ENCODE measurements at regions not wholly inside any gene's neighbourhood (a gene's known extent, or its start where the extent isn't known, plus 50 kb on each side); places are given as distances from the start of the nearest gene placed in this dataset.

- H3K27ac ChIP-seq, result no peak overlapping the region
- H3K36me3 ChIP-seq, result no peaks in the 10 kb centered on the region
- peaks cover 32% of the 10 kb centered on the region for H3K9me3 ChIP-seq
- no peak overlapping the region for H3K4me3 ChIP-seq
- no peaks in the 10 kb centered on the region for H3K4me1 ChIP-seq
- DNase-seq (no peak), ATAC-seq (no peak)
- TF ChIP-seq, protein P1, sequence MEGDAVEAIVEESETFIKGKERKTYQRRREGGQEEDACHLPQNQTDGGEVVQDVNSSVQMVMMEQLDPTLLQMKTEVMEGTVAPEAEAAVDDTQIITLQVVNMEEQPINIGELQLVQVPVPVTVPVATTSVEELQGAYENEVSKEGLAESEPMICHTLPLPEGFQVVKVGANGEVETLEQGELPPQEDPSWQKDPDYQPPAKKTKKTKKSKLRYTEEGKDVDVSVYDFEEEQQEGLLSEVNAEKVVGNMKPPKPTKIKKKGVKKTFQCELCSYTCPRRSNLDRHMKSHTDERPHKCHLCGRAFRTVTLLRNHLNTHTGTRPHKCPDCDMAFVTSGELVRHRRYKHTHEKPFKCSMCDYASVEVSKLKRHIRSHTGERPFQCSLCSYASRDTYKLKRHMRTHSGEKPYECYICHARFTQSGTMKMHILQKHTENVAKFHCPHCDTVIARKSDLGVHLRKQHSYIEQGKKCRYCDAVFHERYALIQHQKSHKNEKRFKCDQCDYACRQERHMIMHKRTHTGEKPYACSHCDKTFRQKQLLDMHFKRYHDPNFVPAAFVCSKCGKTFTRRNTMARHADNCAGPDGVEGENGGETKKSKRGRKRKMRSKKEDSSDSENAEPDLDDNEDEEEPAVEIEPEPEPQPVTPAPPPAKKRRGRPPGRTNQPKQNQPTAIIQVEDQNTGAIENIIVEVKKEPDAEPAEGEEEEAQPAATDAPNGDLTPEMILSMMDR (IDR thresholded peaks at IDR 0.05), result no peak
- intact Hi-C loops (cut with DNase I), result no loop called here
- H3K27me3 ChIP-seq (ENCODE audit: low read depth), result no peaks in the 10 kb centered on the region
Observed at GRCh38 chr6:137652961-137653705, 158.9 kb upstream of the OLIG3 start.

DNA sequence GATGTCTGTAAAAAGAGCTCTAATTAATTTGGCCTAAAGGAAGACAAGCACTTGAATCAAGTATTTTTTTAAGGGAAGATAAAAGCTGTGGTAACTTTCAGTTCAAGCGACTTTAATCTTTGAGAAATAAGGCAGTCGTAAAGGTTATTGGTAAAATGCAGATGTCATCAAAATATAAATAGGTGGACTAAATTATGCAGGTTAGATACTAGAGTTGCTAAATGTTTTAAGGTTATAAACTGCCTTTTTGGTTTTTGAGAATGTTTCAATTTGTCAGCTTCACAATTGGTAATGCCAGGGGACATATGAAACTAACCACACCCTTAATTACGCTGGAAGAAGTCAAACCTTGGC is 159.5 kb upstream of the OLIG3 start:
- no peaks in the 10 kb centered on the region for H3K27me3 ChIP-seq (ENCODE audit: low read depth)
- no peak for DNase-seq
- no peak overlapping the region for H3K27ac ChIP-seq
- no peak for ATAC-seq
- H3K4me3 ChIP-seq, result no peak overlapping the region
- no peaks in the 10 kb centered on the region for H3K36me3 ChIP-seq
- intact Hi-C loops (cut with DNase I), result no loop called here
- TF ChIP-seq, protein P1 (IDR thresholded peaks at IDR 0.05), result no peak
- H3K9me3 ChIP-seq, result peaks cover 32% of the 10 kb centered on the region
- no peaks in the 10 kb centered on the region for H3K4me1 ChIP-seq

GRCh38 chr6:137654365-137654981 is 160.3 kb upstream of the OLIG3 start:
- no peak for DNase-seq
- TF ChIP-seq, protein P1 (IDR thresholded peaks at IDR 0.05), result no peak
- H3K9me3 ChIP-seq, result peaks cover 32% of the 10 kb centered on the region
- no peak overlapping the region for H3K27ac ChIP-seq
- H3K36me3 ChIP-seq, result no peaks in the 10 kb centered on the region
- H3K27me3 ChIP-seq (ENCODE audit: low read depth), result no peaks in the 10 kb centered on the region
- H3K4me3 ChIP-seq, result no peak overlapping the region
- no peaks in the 10 kb centered on the region for H3K4me1 ChIP-seq
- no peak for ATAC-seq
- intact Hi-C loops (cut with DNase I), result no loop called here

- no peaks in the 10 kb centered on the region for H3K27me3 ChIP-seq (ENCODE audit: low read depth)
Observed at GRCh38 chr6:137655291-137655690, 161.1 kb upstream of the OLIG3 start.

DNA sequence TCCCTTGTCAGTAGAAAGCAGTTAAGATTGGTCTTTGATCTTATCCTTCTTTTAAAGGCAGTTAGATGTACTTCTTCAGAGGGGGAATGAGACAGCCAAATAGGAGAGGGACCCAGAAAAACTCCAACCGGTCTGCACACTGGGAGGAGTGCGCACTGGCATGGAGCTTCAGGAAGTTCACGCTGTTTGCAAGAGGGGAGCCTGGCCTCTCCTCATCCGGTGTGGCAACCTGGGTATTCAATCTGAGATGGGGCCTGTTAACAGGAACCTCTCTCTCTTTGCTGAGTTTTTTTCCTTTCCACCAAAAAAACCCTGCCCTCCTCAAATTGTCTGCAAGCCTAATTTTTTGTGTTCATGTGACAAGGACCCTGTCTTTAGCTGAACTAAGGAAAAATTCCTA is 162.5 kb upstream of the OLIG3 start:
- no peak for ATAC-seq
- no peak overlapping the region for H3K27ac ChIP-seq
- peaks cover 32% of the 10 kb centered on the region for H3K9me3 ChIP-seq
- TF ChIP-seq, protein P1 (IDR thresholded peaks at IDR 0.05), result no peak
- no peaks in the 10 kb centered on the region for H3K4me1 ChIP-seq
- DNase-seq, result no peak
- intact Hi-C loops (cut with DNase I), result no loop called here
- H3K36me3 ChIP-seq, result no peaks in the 10 kb centered on the region
- no peak overlapping the region for H3K4me3 ChIP-seq
- H3K27me3 ChIP-seq (ENCODE audit: low read depth), result no peaks in the 10 kb centered on the region

More at GRCh38 chr6:137655291-137655690, 161.1 kb upstream of the OLIG3 start:
- TF ChIP-seq, protein P1 (IDR thresholded peaks at IDR 0.05), result no peak
- no peak for DNase-seq
- Histone ChIP-seq H3K4me1 (no peaks in the 10 kb centered on the region), H3K27ac (no peak overlapping the region), H3K4me3 (no peak overlapping the region), H3K9me3 (peaks cover 32% of the 10 kb centered on the region), H3K36me3 (no peaks in the 10 kb centered on the region)
- intact Hi-C loops (cut with DNase I), result no loop called here
- ATAC-seq, result no peak
